Fibroblast of mammary gland (primary cell): ENCODE measurements at regions not wholly inside any gene's neighbourhood (a gene's known extent, or its start where the extent isn't known, plus 50 kb on each side); places are given as distances from the start of the nearest gene placed in this dataset.

Experiments used
- DNase-seq: peaks from one replicate; pipeline ENCODE4 v3.0.0-alpha.2; 2010; ENCODE audit warnings: low read depth
- H3K4me3 ChIP-seq: 2 replicates; pipeline ENCODE4 v1.5.1; 2011; ENCODE audit warnings: low read depth, mild to moderate bottlenecking, low read length, moderate library complexity; ENCODE audit not compliant: control insufficient read depth
- TF ChIP-seq, protein P1 (sequence below): conservative IDR thresholded peaks from 2 replicates; pipeline ENCODE4 v1.5.1; 2011; ENCODE audit warnings: low read depth, low read length, inconsistent platforms; ENCODE audit not compliant: control insufficient read depth, insufficient read depth

GRCh38 chr10:59960751-59961150 lies 54.4 kb upstream of the CCDC6 start:
- peak; percentile 25 for DNase-seq
- H3K4me3 ChIP-seq: no peak overlapping the region
- TF ChIP-seq, protein P1, sequence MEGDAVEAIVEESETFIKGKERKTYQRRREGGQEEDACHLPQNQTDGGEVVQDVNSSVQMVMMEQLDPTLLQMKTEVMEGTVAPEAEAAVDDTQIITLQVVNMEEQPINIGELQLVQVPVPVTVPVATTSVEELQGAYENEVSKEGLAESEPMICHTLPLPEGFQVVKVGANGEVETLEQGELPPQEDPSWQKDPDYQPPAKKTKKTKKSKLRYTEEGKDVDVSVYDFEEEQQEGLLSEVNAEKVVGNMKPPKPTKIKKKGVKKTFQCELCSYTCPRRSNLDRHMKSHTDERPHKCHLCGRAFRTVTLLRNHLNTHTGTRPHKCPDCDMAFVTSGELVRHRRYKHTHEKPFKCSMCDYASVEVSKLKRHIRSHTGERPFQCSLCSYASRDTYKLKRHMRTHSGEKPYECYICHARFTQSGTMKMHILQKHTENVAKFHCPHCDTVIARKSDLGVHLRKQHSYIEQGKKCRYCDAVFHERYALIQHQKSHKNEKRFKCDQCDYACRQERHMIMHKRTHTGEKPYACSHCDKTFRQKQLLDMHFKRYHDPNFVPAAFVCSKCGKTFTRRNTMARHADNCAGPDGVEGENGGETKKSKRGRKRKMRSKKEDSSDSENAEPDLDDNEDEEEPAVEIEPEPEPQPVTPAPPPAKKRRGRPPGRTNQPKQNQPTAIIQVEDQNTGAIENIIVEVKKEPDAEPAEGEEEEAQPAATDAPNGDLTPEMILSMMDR: no peak

DNA sequence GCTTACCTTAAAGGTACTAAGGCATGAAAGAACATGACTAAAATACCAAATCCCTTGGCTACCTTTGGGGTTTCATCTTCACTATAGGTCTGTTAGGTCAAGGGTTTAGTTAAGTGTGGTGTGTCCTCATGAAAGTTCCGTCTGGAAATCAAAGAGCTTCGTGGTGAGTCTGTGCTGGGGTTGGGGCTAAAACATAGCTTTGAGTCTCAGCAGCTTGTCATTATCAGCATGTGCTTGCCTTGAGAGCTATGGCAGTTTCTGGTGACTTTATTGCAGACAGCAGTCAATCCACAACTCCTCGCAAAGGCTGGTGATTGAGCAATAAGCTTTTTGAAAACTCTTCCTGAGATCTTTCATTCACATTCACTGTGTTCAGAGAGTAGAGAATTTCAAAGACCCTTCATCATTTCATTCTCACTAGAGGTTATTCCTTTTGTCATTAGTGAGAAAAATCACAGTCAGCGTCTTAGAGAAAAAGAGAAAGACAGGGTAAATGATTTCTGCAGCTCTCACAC lies 53.2 kb upstream of the CCDC6 start:
- no peak overlapping the region for H3K4me3 ChIP-seq
- TF ChIP-seq, protein P1: no peak
- no peak for DNase-seq

DNA sequence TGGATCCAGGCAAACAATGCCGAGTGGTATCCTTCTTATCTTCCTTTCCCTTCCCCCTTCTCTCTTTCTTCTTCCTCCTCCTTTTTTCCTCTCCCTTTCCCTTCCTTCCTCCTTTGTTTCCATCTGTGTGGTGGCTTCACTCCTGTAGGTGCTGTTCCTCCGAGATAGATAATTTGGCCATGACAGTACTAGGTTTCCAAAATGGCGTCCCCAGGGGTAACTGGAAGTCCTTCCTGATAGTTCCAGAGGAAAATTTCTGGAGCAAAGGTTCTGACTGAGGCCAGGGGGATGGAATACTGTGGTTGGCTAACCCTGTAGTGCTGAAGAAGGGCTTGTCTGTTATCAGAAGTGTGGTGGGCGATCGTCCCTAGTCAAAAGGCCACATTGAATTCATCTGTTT lies 52.5 kb upstream of the CCDC6 start:
- TF ChIP-seq, protein P1: no peak
- DNase-seq: no peak
- no peak overlapping the region for H3K4me3 ChIP-seq

DNA sequence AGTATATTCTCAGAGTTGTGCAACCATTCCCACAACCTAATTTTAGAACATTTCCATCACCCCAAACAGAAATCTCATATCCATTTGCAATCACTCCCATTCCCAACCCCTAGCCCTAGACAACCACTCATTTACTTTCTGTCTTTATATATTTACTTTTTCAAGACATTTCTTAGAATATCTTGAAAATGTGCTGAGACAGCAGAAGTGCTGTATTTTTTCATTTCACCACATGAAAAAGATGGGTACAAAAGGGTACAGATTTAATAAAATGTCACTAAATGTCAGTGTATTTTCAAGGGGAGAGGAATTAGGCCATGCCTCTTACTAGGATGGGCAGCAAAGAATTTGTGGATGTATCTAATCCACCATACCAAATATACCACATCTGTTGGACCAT lies 51.6 kb upstream of the CCDC6 start:
- no peak for DNase-seq
- TF ChIP-seq, protein P1: no peak
- no peak overlapping the region for H3K4me3 ChIP-seq
